ENCODE measurements at regions not wholly inside any gene's neighbourhood (a gene's known extent, or its start where the extent isn't known, plus 50 kb on each side); places are given as distances from the start of the nearest gene placed in this dataset.

DNA sequence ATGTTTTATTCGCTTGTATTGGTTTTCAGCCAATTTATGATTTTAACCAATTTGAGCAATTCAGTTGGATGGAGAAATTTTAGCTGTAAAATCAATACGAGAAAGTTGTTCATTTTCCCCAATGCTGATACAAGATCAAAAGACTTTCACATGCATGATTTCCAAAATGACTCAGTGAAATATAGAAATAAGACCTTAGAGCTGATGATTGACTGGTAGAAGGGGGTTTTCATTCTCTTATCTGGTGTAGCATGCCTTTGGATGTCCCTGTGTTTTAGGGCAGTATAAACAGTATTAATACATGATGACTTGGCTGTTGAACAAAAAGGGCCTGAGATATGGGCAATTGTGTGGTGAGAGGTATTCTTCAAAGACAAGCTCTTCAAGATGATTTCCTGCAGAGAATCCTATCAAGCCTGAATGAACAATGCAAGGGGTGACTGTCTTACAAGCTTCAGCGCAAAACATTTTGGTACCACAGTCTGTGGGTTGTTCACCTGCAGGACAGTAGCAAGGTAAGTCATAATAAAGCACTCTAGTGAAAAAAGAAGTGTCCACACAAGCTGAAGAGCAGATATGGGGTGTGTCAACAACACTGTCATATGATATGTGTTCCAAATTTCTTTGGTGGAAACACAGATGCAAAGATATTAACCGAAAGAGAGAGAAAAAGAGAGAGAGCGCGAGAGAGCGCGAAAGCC lies 156.2 kb downstream of the TNFSF18 start:
- Histone ChIP-seq H3K4me1 (no peaks in the 10 kb centered on the region), H3K27ac (no peak overlapping the region), H3K4me3 (no peak overlapping the region), H3K9me3 (no peaks in the 10 kb centered on the region), H3K27me3 (no peaks in the 10 kb centered on the region), H3K36me3 (ENCODE audit: low read depth, missing control alignments) (no peaks in the 10 kb centered on the region)
- no peak for DNase-seq
- TF ChIP-seq, protein P1, sequence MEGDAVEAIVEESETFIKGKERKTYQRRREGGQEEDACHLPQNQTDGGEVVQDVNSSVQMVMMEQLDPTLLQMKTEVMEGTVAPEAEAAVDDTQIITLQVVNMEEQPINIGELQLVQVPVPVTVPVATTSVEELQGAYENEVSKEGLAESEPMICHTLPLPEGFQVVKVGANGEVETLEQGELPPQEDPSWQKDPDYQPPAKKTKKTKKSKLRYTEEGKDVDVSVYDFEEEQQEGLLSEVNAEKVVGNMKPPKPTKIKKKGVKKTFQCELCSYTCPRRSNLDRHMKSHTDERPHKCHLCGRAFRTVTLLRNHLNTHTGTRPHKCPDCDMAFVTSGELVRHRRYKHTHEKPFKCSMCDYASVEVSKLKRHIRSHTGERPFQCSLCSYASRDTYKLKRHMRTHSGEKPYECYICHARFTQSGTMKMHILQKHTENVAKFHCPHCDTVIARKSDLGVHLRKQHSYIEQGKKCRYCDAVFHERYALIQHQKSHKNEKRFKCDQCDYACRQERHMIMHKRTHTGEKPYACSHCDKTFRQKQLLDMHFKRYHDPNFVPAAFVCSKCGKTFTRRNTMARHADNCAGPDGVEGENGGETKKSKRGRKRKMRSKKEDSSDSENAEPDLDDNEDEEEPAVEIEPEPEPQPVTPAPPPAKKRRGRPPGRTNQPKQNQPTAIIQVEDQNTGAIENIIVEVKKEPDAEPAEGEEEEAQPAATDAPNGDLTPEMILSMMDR (IDR thresholded peaks at IDR 0.05): no peak
- no peak for TF ChIP-seq POLR2A (IDR thresholded peaks at IDR 0.05)
- WGBS, 2 donors: 61 to 73% methylated on average over 8 of the region's 8 CpGs
- intact Hi-C loops (cut with DNase I; ENCODE audit: low total_unique reads): no loop called here

DNA sequence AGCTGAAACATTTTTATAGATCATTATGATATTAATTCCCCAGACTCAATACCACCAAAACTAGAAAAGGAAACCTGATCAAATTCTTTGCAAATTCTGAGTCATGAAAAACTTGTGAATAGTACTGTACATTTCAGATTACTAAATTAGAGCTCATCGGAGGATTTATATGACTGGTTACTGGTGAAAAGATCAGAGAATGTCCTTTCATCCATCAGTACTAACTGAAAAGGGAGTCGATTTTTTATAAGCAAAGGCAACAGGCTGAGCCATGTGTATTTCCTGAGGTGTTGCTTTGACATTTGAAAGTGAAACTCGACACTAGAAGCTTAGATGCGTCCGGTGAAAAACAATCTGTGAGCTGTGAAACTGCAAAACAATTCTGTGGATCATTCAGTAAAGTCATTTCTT lies 155.7 kb downstream of the TNFSF18 start:
- Histone ChIP-seq H3K27me3 (no peaks in the 10 kb centered on the region), H3K4me3 (no peak overlapping the region), H3K4me1 (no peaks in the 10 kb centered on the region), H3K27ac (no peak overlapping the region), H3K36me3 (ENCODE audit: low read depth, missing control alignments) (no peaks in the 10 kb centered on the region), H3K9me3 (no peaks in the 10 kb centered on the region)
- 33 to 39% methylated on average over 5 of the region's 5 CpGs for WGBS, 2 donors
- no peak for TF ChIP-seq POLR2A (IDR thresholded peaks at IDR 0.05)
- TF ChIP-seq, protein P1 (IDR thresholded peaks at IDR 0.05): no peak
- no peak for DNase-seq
- intact Hi-C loops (cut with DNase I; ENCODE audit: low total_unique reads): no loop called here

DNA sequence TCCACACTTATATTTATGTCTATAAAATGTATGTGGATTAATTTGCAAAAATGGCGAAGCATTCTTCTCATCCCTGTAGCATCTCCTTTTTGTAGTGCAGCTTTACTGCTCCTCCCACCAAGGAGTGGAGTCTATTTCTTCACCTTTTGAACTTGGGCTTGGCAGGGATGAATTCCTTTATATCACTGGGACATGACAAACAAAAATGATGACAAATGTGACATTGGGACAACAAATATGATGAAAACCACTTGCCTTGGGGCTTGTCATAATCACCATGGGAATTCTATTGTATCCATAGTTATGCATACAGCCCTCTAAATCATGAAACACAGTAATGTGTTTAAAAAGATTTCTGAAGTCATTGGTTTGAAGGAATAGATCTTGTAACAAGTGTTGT lies 155.0 kb downstream of the TNFSF18 start:
- TF ChIP-seq, protein P1 (IDR thresholded peaks at IDR 0.05): no peak
- TF ChIP-seq POLR2A (IDR thresholded peaks at IDR 0.05): no peak
- Histone ChIP-seq H3K27ac (no peak overlapping the region), H3K27me3 (no peaks in the 10 kb centered on the region), H3K36me3 (ENCODE audit: low read depth, missing control alignments) (no peaks in the 10 kb centered on the region), H3K9me3 (no peaks in the 10 kb centered on the region), H3K4me3 (no peak overlapping the region), H3K4me1 (no peaks in the 10 kb centered on the region)
- intact Hi-C loops (cut with DNase I; ENCODE audit: low total_unique reads): no loop called here
- WGBS, 2 donors: 92 to 96% methylated on average over 1 of the region's 1 CpG
- no peak for DNase-seq

DNA sequence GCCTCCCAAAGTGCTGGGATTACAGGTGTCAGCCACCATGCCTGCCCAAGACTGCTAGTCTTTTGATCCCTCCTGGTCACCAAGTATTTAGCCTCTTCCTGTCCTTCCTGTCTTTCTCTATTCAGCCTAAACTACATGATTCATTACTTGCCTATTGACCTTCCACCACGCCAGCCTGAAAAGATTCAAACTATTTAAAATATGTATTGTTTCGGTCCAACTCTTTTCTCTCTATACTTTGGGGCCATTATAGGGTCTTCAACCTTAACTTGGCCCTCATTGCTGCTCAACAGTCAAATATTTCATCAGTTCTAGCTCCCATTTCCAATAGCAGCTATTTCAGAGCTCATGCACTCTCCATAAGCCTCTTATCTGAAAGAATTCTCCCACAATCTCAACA lies 153.0 kb downstream of the TNFSF18 start:
- H3K27ac ChIP-seq: no peak overlapping the region
- no peaks in the 10 kb centered on the region for H3K4me1 ChIP-seq
- no peaks in the 10 kb centered on the region for H3K27me3 ChIP-seq
- DNase-seq: no peak
- WGBS, 2 donors: 61 to 72% methylated on average over 2 of the region's 2 CpGs
- TF ChIP-seq, protein P1 (IDR thresholded peaks at IDR 0.05): no peak
- no peaks in the 10 kb centered on the region for H3K36me3 ChIP-seq (ENCODE audit: low read depth, missing control alignments)
- intact Hi-C loops (cut with DNase I; ENCODE audit: low total_unique reads): no loop called here
- H3K9me3 ChIP-seq: no peaks in the 10 kb centered on the region
- H3K4me3 ChIP-seq: no peak overlapping the region

DNA sequence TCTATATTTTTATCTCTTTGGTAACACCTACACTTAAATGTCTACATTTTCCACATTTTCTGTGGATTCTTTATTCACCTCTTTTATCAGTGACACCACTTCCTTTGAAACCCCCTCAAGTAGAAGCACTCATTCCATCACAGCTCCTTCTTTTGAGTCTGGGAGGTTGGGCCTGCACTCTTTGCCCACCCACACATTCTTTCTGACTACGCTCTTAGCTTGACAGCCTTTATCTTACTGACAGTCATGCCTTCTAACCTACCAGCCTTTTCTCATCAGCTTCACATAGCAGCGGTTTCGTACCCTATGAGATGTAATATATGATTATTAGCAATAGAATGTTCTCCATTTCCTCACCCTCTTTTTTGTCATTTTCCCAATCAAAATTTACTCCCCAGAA lies 151.9 kb downstream of the TNFSF18 start:
- H3K4me1 ChIP-seq: no peaks in the 10 kb centered on the region
- WGBS, 2 donors: 68 to 71% methylated on average over 3 of the region's 3 CpGs
- no peaks in the 10 kb centered on the region for H3K9me3 ChIP-seq
- no peaks in the 10 kb centered on the region for H3K27me3 ChIP-seq
- TF ChIP-seq, protein P1 (IDR thresholded peaks at IDR 0.05): no peak
- TF ChIP-seq POLR2A (IDR thresholded peaks at IDR 0.05): no peak
- no peaks in the 10 kb centered on the region for H3K36me3 ChIP-seq (ENCODE audit: low read depth, missing control alignments)
- no peak overlapping the region for H3K4me3 ChIP-seq
- intact Hi-C loops (cut with DNase I; ENCODE audit: low total_unique reads): no loop called here
- no peak overlapping the region for H3K27ac ChIP-seq
- DNase-seq: no peak
